ENCODE measurements at regions not wholly inside any gene's neighbourhood (a gene's known extent, or its start where the extent isn't known, plus 50 kb on each side); places are given as distances from the start of the nearest gene placed in this dataset.

GRCh38 chr5:57734296-57734695 is 251.7 kb upstream of the ACTBL2 start:
- no TSS peak for BruUV-seq (replicated peaks)
- intact Hi-C loops (cut with micrococcal nuclease; ENCODE audit: unreplicated experiment) (no loop called here), in situ Hi-C loops (cut with HindIII; ENCODE audit: low pct_unique_long_range_greater_than_20kb, low sequenced_read_pairs) (no loop called here)
- H3K4me1 ChIP-seq (ENCODE audit: control insufficient read depth, insufficient read depth, low read length) = peaks cover 4% of the 10 kb centered on the region
- ATAC-seq = no peak
- no peaks in the 10 kb centered on the region for H3K9me3 ChIP-seq (ENCODE audit: control insufficient read depth, insufficient read depth, low read depth, low read length)
- no peaks in the 10 kb centered on the region for H3K27me3 ChIP-seq (ENCODE audit: control insufficient read depth, insufficient read depth, low read length)
- TF ChIP-seq CTCF (IDR thresholded peaks at IDR 0.05) (no peak), REST (IDR thresholded peaks at IDR 0.05; ENCODE audit: insufficient read depth in 1 of 2, low read depth in 2 of 2, low read length in 1 of 2) (no peak), TCF7L2 (IDR thresholded peaks at IDR 0.05; ENCODE audit: low read depth, low read length) (no peak), SIN3A (IDR thresholded peaks at IDR 0.05; ENCODE audit: borderline replicate concordance, insufficient read depth, low read depth, low read length) (no peak), POLR2AphosphoS5 (IDR thresholded peaks at IDR 0.05; ENCODE audit: low read depth, low read length) (no peak)
- H3K4me3 ChIP-seq (ENCODE audit: low read depth in 2 of 2, low read length in 2 of 2) = no peak overlapping the region
- ChIA-PET CTCF (no interaction called here), POLR2A (no interaction called here)
- DNase-seq (ENCODE audit: low read depth, low spot score) = no peak
- peak overlapping the region; percentile 73 for H3K27ac ChIP-seq (ENCODE audit: low read length)
- no peaks in the 10 kb centered on the region for H3K36me3 ChIP-seq (ENCODE audit: control insufficient read depth, insufficient read depth, low read length)

- intact Hi-C loops (cut with micrococcal nuclease; ENCODE audit: unreplicated experiment) (no loop called here), in situ Hi-C loops (cut with HindIII; ENCODE audit: low pct_unique_long_range_greater_than_20kb, low sequenced_read_pairs) (no loop called here)
- H3K9me3 ChIP-seq (ENCODE audit: control insufficient read depth, insufficient read depth, low read depth, low read length) = peaks cover 3% of the 10 kb centered on the region; the same call in 1 of the 2 replicates
- no peaks in the 10 kb centered on the region for H3K4me1 ChIP-seq (ENCODE audit: control insufficient read depth, insufficient read depth, low read length)
- ChIA-PET CTCF (no interaction called here), POLR2A (no interaction called here)
- ATAC-seq (no peak), DNase-seq (ENCODE audit: low read depth, low spot score) (no peak)
- TF ChIP-seq POLR2AphosphoS5 (IDR thresholded peaks at IDR 0.05; ENCODE audit: low read depth, low read length) = no peak
- TF ChIP-seq TCF7L2 (IDR thresholded peaks at IDR 0.05; ENCODE audit: low read depth, low read length) = no peak
- TF ChIP-seq CTCF (IDR thresholded peaks at IDR 0.05) = no peak
- no peak for TF ChIP-seq SIN3A (IDR thresholded peaks at IDR 0.05; ENCODE audit: borderline replicate concordance, insufficient read depth, low read depth, low read length)
- TF ChIP-seq REST (IDR thresholded peaks at IDR 0.05; ENCODE audit: insufficient read depth in 1 of 2, low read depth in 2 of 2, low read length in 1 of 2) = no peak
- no peaks in the 10 kb centered on the region for H3K27me3 ChIP-seq (ENCODE audit: control insufficient read depth, insufficient read depth, low read length)
- no peak overlapping the region for H3K27ac ChIP-seq (ENCODE audit: low read length)
- no peaks in the 10 kb centered on the region for H3K36me3 ChIP-seq (ENCODE audit: control insufficient read depth, insufficient read depth, low read length)
- no TSS peak for BruUV-seq (replicated peaks)
- no peak overlapping the region for H3K4me3 ChIP-seq (ENCODE audit: low read depth in 2 of 2, low read length in 2 of 2)
Measured at GRCh38 chr5:57727591-57727990, 245.0 kb upstream of the ACTBL2 start.

Measured in Panc1 (cell line).